GM12873 (cell line): ENCODE measurements at regions not wholly inside any gene's neighbourhood (a gene's known extent, or its start where the extent isn't known, plus 50 kb on each side); places are given as distances from the start of the nearest gene placed in this dataset.

Experiments
- TF ChIP-seq, protein P1 (sequence below): IDR thresholded peaks from 2 replicates; pipeline ENCODE4 v1.5.1; 2012; ENCODE audit warnings: low read depth, mild to moderate bottlenecking, moderate library complexity, low read length, control low read depth; ENCODE audit not compliant: insufficient read depth; ENCODE audit errors: missing control alignments

DNA sequence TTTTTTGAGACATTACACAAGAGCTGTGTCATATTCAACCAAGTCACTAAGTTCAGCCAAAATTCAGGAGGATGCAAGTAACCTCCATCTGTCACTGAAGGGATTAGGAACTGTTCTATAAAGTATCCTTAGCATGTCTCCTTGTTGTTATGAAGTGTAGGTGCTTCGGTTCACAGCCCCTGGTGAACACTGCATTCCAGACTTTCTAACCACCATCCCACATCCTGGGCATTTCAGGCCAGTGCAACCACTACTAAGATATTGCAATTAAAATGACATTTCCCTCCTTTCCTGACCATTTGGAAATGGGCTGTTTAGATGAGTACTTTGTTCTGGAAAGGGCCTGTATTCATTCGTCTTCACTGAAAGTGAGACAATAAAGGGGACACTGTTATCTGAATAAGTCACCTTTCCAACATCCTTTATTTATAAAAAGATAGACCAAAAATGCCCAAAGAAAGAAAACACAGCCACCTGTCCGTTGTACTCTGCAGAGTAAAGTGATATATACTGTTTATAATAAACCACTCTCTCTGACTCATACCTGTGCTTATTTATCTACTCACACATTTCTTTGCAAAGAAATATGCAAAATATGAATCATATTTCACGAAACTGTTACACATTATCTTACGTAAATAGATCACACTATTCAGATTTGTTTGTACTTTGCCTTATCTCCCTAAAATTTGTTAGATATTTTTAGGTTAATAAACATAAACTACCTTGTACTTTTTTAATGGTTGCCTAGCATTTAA lies 861.9 kb downstream of the CDH18 start:
- TF ChIP-seq, protein P1, sequence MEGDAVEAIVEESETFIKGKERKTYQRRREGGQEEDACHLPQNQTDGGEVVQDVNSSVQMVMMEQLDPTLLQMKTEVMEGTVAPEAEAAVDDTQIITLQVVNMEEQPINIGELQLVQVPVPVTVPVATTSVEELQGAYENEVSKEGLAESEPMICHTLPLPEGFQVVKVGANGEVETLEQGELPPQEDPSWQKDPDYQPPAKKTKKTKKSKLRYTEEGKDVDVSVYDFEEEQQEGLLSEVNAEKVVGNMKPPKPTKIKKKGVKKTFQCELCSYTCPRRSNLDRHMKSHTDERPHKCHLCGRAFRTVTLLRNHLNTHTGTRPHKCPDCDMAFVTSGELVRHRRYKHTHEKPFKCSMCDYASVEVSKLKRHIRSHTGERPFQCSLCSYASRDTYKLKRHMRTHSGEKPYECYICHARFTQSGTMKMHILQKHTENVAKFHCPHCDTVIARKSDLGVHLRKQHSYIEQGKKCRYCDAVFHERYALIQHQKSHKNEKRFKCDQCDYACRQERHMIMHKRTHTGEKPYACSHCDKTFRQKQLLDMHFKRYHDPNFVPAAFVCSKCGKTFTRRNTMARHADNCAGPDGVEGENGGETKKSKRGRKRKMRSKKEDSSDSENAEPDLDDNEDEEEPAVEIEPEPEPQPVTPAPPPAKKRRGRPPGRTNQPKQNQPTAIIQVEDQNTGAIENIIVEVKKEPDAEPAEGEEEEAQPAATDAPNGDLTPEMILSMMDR, result no peak

DNA sequence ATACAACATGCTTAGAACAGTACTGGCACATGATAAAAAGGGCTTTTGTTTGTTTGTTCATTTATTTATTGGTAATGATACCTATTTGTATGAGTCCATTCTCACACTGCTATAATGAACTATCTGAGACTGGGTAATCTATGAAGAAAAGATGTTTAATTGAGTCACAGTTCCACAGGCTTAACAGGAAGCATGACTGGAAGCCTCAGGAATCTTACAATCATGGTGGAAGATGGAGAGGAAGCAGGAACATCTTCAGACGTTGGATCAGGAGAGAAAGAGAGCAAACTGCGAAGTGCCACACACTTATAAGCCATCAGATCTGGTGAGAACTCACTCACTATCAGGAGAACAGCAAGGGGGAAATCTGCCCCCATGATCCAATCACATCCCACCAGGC lies 847.7 kb downstream of the CDH18 start:
- TF ChIP-seq, protein P1, result no peak

GRCh38 chr5:19143935-19144334 lies 844.1 kb downstream of the CDH18 start:
- TF ChIP-seq, protein P1, result no peak

DNA sequence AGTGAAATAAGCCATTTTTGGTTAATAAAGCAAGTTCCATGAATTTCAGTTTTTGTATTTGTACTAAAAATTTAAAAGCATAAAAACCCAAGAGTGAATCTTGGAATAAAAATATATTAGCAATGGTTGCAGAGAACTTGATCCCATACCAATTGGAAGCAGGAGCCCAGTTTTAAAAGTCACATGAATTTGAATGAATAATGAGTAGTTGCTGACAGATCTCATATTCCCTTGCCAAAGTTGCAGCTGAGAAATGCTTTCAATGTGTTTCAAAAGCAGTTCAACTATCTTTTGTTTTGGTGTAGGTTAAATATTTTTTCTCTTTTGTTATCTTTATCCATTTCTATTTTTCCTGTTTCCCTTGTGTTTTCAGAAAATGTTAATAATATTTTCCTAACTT lies 818.6 kb downstream of the CDH18 start:
- TF ChIP-seq, protein P1, result no peak

DNA sequence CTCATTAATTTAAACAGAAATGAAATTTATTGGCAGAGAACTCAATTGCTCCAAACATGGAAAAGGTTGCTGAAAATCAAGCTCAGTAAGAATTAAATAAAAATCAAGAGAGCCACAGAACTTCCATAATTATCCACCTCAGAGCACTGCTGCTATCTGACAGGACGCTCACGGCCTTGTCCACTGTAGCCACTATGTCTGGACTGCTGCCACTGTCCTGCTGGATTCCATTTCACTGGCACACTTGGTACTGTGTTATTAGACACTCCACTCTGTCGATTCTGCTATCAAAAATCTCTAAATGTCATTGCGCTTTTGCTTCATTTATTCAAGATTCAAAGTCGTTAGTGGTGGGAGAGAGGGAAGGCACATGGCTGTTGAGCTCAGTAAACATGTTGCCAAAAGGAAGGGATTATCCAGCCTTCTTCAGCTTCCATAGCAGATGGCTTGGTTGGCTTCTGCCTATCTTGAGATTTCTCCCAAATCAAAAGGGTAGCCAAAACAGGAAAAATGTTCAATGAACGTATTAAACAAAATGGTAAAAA lies 815.0 kb downstream of the CDH18 start:
- TF ChIP-seq, protein P1, result no peak

GRCh38 chr5:19175776-19176570 lies 812.0 kb downstream of the CDH18 start:
- TF ChIP-seq, protein P1, result no peak

DNA sequence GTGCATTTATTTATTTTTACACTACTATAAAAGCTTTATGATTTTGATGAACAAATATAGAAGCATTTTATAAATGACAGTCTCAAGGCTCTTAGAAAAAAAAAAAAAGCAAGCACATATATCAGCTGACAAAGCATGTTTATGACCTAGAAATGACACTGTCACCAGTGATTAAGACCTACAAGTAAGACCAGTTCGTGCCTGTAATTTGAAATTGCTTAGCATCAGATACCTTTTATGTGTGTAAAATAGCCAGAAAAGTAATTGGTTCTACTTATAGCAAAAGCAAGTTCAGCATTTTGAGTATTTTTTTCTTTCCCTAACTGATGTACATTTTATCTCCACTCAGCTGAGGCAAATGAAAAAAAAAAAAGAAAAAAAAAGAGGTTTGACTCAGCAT lies 808.4 kb downstream of the CDH18 start:
- TF ChIP-seq, protein P1, result no peak
